ENCODE measurements at regions not wholly inside any gene's neighbourhood (a gene's known extent, or its start where the extent isn't known, plus 50 kb on each side); places are given as distances from the start of the nearest gene placed in this dataset.

DNA sequence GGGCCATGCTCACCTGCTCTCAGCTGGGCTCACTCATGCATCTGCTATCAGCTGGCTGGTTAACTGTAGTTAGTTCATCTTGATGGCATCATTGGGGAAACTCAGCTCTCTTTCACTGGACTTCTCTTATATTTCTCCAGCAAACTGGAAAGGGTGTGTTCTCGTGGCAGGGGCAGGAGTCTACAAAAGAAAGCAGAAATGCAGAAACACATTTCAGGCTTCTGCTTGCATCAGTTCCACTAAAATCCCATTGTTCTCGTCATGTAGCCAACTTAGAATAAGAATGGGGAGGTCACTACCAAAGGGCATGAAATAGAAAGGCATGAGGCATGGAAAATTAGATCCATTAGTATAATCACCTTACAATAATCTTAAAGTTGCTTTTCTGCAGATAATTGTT lies 207.3 kb downstream of the NRIP1 start:
- TF ChIP-seq POLR2A (IDR thresholded peaks at IDR 0.05) (no peak), CTCF (IDR thresholded peaks at IDR 0.05) (no peak), POLR2AphosphoS5 (IDR thresholded peaks at IDR 0.05) (no peak)

All from prostate gland (tissue), 2 donors.